OCI-LY7 (cell line): ENCODE measurements at regions not wholly inside any gene's neighbourhood (a gene's known extent, or its start where the extent isn't known, plus 50 kb on each side); places are given as distances from the start of the nearest gene placed in this dataset.

Source experiments
- EZH2phosphoT487 ChIP-seq: fragments of 200-600 bp; sonication (generic); IDR thresholded peaks from 2 replicates; pipeline ENCODE4 v1.6.1; 2018; ENCODE audit warnings: low read depth, borderline replicate concordance, mild to moderate bottlenecking, mixed run types, antibody characterized with exemption, low read length, moderate library complexity, mixed read lengths
- TF ChIP-seq, protein P1 (sequence below): fragments of 200-600 bp; sonication (generic); conservative IDR thresholded peaks from 2 replicates; pipeline ENCODE4 v1.5.1; 2014; ENCODE audit warnings: mild to moderate bottlenecking, antibody characterized with exemption, low read length, moderate library complexity, mixed read lengths

DNA sequence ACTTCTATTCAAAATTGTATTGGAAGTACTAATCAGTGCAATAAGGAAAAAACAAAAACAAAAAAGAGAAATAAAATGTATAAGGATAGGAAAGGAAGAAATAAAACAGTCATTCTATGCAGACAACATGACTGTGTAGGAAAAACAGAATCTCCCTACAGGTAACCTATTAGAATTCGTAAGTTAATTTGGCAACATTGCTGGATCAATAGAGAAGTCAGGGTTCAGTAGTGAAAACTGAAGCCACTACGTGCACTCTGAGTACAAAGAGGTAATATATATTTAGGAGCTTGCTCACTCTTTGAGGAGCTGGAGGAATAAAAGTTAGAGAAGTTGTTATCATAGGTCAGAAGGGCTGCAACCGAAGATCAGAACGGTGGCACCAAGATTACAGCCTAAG, 84.0 kb upstream of the BMAL1 start:
- TF ChIP-seq, protein P1, sequence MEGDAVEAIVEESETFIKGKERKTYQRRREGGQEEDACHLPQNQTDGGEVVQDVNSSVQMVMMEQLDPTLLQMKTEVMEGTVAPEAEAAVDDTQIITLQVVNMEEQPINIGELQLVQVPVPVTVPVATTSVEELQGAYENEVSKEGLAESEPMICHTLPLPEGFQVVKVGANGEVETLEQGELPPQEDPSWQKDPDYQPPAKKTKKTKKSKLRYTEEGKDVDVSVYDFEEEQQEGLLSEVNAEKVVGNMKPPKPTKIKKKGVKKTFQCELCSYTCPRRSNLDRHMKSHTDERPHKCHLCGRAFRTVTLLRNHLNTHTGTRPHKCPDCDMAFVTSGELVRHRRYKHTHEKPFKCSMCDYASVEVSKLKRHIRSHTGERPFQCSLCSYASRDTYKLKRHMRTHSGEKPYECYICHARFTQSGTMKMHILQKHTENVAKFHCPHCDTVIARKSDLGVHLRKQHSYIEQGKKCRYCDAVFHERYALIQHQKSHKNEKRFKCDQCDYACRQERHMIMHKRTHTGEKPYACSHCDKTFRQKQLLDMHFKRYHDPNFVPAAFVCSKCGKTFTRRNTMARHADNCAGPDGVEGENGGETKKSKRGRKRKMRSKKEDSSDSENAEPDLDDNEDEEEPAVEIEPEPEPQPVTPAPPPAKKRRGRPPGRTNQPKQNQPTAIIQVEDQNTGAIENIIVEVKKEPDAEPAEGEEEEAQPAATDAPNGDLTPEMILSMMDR = no peak
- TF ChIP-seq EZH2phosphoT487 = no peak
